Activated T-helper 1 cell treated with anti-CD3 and anti-CD28 coated beads, Interleukin-12 subunit alpha, Interleukin-12 subunit beta, Interleukin-2, Interleukin-4 antibody, amounts not matched to agents 30 ng/mL and 10 ng/mL and 1 ng/mL, durations not matched to agents 14 hours and 24 hours and 36 hours (primary cell): ENCODE measurements at regions not wholly inside any gene's neighbourhood (a gene's known extent, or its start where the extent isn't known, plus 50 kb on each side); places are given as distances from the start of the nearest gene placed in this dataset.
"Not testable (repeated sequence)": the region's sequence is repeated elsewhere in the genome, so short reads cannot be mapped to it uniquely, and the experiment has no call there.

Source experiments
- DNase-seq: peaks from one replicate; pipeline ENCODE4 v3.0.0; 2021; ENCODE audit warnings: low spot score
- H3K27ac Mint-ChIP-seq: one replicate; pipeline ENCODE4 v1.8.0; 2021; ENCODE audit warnings: mild to moderate bottlenecking, mixed read lengths
- H3K27me3 Mint-ChIP-seq: one replicate; pipeline ENCODE4 v1.8.0; 2022; ENCODE audit warnings: mild to moderate bottlenecking, moderate library complexity, mixed read lengths; ENCODE audit not compliant: insufficient read depth
- H3K36me3 Mint-ChIP-seq: one replicate; pipeline ENCODE4 v1.8.0; 2021; ENCODE audit warnings: low read depth, mixed read lengths
- H3K4me1 Mint-ChIP-seq: one replicate; pipeline ENCODE4 v1.8.0; 2021; ENCODE audit warnings: low read depth, mixed read lengths
- H3K4me3 Mint-ChIP-seq: one replicate; pipeline ENCODE4 v1.8.0; 2021; ENCODE audit warnings: mild to moderate bottlenecking, moderate library complexity, mixed read lengths
- H3K9me3 Mint-ChIP-seq: one replicate; pipeline ENCODE4 v1.8.0; 2021; ENCODE audit warnings: mixed read lengths
- intact Hi-C: fragments of 100-400 bp; cut with micrococcal nuclease; formaldehyde crosslinking; loops from one replicate; pipeline ENCODE4 v1.15.1; 2024

DNA sequence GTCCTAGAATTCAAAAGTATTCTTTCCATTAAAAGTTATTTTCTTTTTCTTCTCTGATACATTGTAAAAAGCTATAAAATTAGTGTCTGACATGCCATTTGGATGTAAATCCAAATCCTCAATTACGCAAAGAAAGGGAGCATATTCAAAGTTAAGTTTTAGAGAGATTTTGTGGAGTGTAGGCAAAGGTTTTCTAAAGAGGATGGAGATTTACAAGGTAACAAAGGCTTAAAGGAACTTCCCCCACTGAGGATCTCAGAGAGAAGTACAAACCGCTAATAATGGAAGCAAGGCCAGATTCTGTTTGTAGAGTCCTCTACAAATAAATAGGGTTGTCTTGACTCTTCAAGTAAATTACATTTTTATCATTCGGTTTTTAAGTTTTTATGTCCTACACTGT is 91.0 kb upstream of the MAPK10 start:
- DNase-seq, result no peak
- Mint-ChIP-seq H3K27ac (no peak overlapping the region), H3K36me3 (no peaks in the 10 kb centered on the region), H3K27me3 (peaks cover 7% of the 10 kb centered on the region), H3K4me3 (no peak overlapping the region), H3K4me1 (no peaks in the 10 kb centered on the region), H3K9me3 (no peaks in the 10 kb centered on the region)
- intact Hi-C loops, result no loop called here

DNA sequence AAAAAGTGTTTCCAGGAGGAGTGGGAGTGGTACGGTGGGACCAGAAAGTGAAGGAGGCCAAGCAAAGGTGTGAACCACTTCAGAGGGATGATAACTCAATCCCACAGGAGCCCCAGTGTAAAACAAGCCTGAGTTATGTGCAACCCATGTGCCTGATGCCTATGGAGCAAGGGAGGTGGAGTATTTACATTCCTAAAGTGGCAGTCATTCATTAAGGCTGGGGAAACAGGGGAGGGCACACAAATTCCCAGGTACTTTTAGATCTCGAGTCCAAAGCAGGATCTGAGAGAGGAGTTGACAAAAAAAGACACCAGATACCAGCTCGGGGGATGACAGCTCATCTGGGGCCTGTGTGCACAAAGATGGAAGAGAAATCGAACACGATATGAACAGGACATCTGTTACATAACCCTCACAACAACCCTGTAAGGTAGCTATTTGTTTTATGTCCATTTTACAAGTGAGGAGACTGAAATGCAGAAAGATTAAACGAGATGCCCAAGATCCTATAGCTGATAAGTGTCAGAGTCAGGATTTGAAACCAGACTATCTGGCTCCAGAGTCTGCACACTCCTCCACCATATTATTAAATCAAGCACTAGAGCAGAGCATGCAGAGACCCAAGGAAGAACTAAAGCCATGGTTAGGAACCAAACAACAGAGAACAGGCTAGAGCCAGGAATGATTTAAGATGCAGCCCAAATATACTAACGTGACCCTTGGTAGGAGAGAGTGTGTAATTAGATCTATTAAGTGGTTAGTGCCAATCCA is 91.9 kb upstream of the MAPK10 start:
- Mint-ChIP-seq H3K9me3 (no peaks in the 10 kb centered on the region), H3K27ac (no peak overlapping the region), H3K4me3 (no peak overlapping the region), H3K36me3 (no peaks in the 10 kb centered on the region), H3K27me3 (peaks cover 7% of the 10 kb centered on the region), H3K4me1 (no peaks in the 10 kb centered on the region)
- intact Hi-C loops, result no loop called here
- no peak for DNase-seq

DNA sequence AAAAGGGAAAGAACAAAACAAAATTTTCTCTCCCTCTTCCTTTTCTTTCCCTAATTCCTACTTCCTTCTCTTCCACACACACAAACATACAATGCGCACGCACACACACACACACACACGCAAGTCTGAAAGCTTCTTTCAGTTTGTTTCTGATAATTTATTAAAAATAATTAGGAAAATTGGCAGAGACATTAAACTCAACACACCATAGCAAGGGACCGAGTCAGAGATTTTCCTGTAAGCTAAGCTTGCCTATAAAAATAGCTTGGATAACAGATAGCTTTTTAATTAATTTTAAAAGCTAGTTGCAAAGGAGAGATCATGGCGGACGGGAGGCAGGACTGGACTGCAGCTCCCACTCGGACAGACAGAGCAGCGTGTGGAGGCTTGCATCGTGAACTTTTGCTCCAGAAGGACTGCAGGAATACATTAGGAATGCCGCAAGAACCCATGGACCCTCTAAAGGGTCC is 92.6 kb upstream of the MAPK10 start:
- Mint-ChIP-seq H3K27ac (no peak overlapping the region), H3K4me1 (no peaks in the 10 kb centered on the region), H3K27me3 (peaks cover 7% of the 10 kb centered on the region), H3K36me3 (no peaks in the 10 kb centered on the region), H3K9me3 (no peaks in the 10 kb centered on the region), H3K4me3 (no peak overlapping the region)
- DNase-seq, result no peak
- intact Hi-C loops, result no loop called here

DNA sequence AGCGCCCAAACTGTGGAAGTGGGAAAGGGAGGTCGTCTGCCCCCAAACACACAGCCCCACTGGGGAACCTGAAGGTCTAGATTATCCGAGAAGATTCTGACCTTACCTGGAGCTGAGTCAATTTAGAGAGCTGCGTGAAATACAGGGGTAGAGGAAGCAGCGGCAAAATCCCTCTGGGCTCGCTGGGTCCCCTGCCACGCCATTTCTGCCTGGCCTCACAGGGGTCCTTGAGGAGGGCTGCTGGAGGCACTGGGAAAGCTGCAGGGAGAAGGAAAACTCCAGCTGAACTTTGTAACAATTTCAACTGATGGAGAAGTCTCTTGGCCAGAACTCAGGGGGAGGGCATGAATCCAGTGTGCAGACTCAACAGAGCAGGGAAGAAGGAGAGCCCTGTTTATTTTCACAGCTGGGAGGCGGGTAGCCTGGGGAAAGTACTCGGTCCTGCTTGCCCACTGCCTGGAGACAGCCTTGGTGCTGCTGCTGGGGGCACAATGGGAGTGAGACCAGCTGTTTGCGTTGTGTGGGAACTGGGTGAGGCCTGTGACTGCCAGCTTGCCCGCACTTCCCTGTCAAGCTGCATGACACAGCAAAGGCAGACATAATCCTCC is 93.2 kb upstream of the MAPK10 start:
- peaks cover 7% of the 10 kb centered on the region for H3K27me3 Mint-ChIP-seq
- intact Hi-C loops, result no loop called here
- no peaks in the 10 kb centered on the region for H3K4me1 Mint-ChIP-seq
- DNase-seq, result no peak
- H3K36me3 Mint-ChIP-seq, result no peaks in the 10 kb centered on the region
- no peak overlapping the region for H3K4me3 Mint-ChIP-seq
- no peaks in the 10 kb centered on the region for H3K9me3 Mint-ChIP-seq
- no peak overlapping the region for H3K27ac Mint-ChIP-seq

DNA sequence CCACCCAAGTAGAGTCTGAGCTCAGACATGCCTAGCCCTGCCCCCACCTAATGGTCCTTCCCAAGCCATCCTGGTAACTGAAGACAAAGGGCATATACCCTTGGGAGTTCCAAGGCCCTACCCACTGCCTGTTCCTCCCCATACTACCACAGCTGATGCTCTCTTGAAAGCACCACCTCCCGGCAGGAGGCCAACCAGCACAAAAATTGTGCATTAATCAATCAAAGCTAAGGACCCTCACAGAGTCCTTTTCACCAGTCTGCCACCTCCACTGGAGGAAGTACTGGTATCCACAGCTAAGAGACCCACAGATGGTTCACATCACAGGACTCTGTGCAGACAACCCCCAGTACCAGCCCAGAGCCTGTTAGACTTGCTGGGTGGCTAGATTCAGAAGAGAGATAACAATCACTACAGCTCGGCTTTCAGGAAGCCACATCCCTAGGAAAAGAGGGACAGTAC is 93.8 kb upstream of the MAPK10 start:
- intact Hi-C loops, result loop anchor here (1.0 kb wide), 1 partner anchor 47 kb away; no protein-coding TSS in a partner anchor
- not testable (repeated sequence) for H3K9me3 Mint-ChIP-seq, DNase-seq, H3K4me1 Mint-ChIP-seq, H3K27me3 Mint-ChIP-seq, H3K27ac Mint-ChIP-seq, H3K36me3 Mint-ChIP-seq, H3K4me3 Mint-ChIP-seq

DNA sequence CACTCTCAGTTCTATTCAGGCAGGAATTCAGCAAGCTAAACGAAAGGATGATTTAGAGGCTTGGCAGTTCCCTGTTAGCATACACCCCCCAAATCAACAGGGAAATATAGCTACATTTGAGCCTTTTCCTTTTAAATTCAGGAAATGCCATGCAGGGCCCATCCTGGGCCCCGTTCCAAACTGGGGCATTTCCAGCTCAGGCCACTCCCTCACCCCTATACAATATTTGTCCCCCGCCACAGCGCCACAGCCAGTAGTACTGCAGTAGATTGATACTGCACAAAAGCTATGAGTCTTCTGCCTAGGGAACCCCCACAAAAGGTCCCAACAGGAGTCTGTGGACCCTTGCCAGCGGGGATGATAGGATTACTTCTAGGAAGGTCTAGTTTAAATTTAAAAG is 102.0 kb upstream of the MAPK10 start:
- Mint-ChIP-seq H3K36me3 (no peaks in the 10 kb centered on the region), H3K9me3 (peaks cover 3% of the 10 kb centered on the region)

DNA sequence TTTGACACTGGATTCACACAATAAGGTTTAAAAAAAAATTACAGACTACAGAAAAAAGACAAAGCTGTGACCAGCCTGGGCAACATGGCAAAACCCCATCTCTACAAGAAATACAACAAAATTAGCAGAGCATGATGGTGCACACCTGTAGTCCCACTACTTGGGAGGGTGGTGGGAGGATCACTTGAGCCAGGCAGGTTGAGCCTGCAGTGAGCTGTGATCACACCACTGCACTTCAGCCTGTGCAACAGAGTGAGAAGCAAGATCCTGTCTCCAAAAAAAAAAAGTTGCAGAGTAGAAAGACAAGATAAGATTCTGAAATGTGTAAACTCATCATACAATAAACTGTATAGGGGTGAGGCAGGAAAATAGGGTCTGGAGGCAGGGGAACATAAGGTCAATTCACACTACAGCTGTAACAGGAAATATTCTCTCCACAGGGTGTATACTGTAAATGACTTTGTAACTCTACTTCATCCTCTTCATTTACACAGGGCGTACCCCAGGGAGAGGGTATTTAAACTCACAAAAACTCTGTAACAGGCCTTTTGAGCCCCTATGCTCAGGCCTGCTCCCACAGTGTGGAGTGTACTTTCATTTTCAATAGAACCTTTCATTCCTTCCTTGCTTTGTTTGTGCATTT is 112.6 kb upstream of the MAPK10 start:
- no peak for DNase-seq
- peaks cover 9% of the 10 kb centered on the region for H3K27me3 Mint-ChIP-seq
- H3K27ac Mint-ChIP-seq, result no peak overlapping the region
- H3K4me1 Mint-ChIP-seq, result no peaks in the 10 kb centered on the region
- H3K36me3 Mint-ChIP-seq, result no peaks in the 10 kb centered on the region
- no peaks in the 10 kb centered on the region for H3K9me3 Mint-ChIP-seq
- intact Hi-C loops, result no loop called here
- H3K4me3 Mint-ChIP-seq, result no peak overlapping the region

More for the DNA sequence above, 102.0 kb upstream of the MAPK10 start:
- Mint-ChIP-seq H3K4me3 (no peak overlapping the region), H3K27me3 (no peaks in the 10 kb centered on the region), H3K27ac (no peak overlapping the region), H3K4me1 (no peaks in the 10 kb centered on the region)
- DNase-seq, result no peak
- intact Hi-C loops, result no loop called here

DNA sequence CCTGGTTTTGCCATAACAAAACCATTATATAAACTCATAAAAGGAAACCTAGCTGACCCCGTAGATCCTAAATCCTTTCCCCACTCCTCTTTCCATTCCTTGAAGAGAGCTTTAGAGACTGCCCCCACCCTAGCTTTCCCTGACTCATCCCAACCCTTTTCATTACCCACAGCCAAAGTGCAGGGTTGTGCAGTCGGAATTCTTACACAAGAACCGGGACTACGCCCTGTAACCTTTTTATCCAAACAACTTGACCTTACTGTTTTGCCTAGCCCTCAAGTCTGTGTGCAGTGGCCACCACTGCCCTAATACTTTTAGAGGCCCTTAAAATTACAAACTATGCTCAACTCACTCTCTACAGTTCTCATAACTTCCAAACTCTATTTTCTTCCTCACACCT is 116.0 kb upstream of the PTPN13 start:
- intact Hi-C loops, result not testable (repeated sequence)

DNA sequence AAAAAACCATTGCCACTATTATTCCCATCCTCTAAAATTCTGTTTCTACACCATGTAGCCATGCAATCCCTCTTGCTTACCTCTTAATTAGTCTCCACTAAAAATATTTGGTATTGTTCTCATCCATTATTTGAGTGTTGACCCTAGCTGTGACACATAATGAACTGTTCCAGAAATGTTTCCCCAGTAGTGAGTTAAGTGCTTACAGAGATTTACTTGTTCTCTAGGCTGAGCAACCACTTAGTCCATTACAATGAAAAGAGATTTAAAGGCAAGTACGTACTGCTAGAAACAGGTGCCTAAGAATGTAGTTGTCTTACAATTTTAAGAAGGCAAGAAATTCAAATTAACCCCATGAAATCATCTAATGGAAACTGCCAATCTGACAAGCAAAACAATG is 112.7 kb upstream of the PTPN13 start:
- Mint-ChIP-seq H3K4me1 (peaks cover 10% of the 10 kb centered on the region), H3K27me3 (peaks cover 12% of the 10 kb centered on the region), H3K27ac (no peak overlapping the region), H3K4me3 (no peak overlapping the region), H3K36me3 (no peaks in the 10 kb centered on the region), H3K9me3 (no peaks in the 10 kb centered on the region)
- no peak for DNase-seq
- intact Hi-C loops, result no loop called here

More for the DNA sequence above, 116.0 kb upstream of the PTPN13 start:
- not testable (repeated sequence) for H3K27ac Mint-ChIP-seq, H3K9me3 Mint-ChIP-seq, H3K36me3 Mint-ChIP-seq, H3K4me3 Mint-ChIP-seq, DNase-seq, H3K4me1 Mint-ChIP-seq
- H3K27me3 Mint-ChIP-seq, result peaks cover 10% of the 10 kb centered on the region

DNA sequence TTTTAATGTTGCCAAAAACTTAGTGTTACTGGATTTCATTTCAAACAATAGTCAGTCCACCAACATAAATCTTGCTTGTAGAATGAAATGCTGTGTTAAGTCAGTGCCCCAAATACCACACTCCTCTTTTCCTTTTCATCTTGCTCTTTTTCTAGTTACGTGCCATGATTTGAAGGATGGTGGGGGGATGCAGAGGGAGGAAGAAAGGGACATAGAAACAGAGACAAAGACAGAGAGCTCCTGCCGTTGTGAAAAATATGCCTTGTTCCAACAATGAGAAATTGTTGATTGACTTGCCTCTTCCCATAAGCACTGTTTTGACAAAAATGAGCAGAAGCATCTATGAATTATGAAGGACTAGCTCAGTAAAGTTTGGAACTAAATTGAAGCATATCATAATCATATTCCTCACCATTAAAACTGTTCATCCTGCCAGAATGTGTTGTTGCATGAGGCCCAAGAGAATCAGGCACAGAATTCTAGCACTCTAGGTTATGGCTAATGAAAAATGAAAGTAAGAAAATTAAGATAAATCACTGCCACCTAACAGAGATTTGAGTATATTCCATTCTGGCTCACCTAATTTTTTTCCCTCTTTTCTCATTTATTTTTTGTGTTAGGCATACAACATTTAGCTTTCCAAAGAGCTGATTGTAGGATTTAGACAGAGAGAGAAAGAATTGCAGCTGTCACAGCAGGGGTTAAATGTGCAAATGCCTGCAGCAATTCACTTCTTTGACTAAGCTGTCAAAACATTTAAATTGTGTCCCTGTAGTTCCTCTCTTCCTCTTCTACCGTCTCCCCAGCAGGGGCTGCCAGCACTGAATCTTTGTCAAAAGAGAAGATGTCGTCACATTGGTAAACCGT is 111.6 kb upstream of the PTPN13 start:
- Mint-ChIP-seq H3K9me3 (no peaks in the 10 kb centered on the region), H3K4me3 (no peak overlapping the region), H3K27me3 (peaks cover 12% of the 10 kb centered on the region), H3K27ac (no peak overlapping the region), H3K36me3 (no peaks in the 10 kb centered on the region), H3K4me1 (peaks cover 10% of the 10 kb centered on the region)
- intact Hi-C loops, result no loop called here
- DNase-seq, result no peak

DNA sequence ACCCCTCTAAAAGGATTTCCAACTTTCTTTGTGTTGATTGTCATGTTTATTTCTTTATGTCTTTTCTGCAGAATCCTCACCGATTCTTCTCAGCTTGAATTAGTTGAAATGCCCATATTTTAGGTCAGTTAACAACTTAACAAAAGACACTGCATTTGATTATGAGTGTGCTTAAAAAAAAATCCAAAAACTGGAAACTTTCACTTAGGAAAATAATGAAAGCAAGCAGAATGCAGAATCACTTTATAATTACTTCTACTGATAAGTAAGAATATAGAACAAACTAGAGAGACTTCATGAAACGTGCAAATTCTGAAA is 111.0 kb upstream of the PTPN13 start:
- peaks cover 10% of the 10 kb centered on the region for H3K4me1 Mint-ChIP-seq
- no peak for DNase-seq
- peaks cover 12% of the 10 kb centered on the region for H3K27me3 Mint-ChIP-seq
- intact Hi-C loops, result no loop called here
- H3K36me3 Mint-ChIP-seq, result no peaks in the 10 kb centered on the region
- H3K27ac Mint-ChIP-seq, result no peak overlapping the region
- H3K4me3 Mint-ChIP-seq, result no peak overlapping the region
- no peaks in the 10 kb centered on the region for H3K9me3 Mint-ChIP-seq

DNA sequence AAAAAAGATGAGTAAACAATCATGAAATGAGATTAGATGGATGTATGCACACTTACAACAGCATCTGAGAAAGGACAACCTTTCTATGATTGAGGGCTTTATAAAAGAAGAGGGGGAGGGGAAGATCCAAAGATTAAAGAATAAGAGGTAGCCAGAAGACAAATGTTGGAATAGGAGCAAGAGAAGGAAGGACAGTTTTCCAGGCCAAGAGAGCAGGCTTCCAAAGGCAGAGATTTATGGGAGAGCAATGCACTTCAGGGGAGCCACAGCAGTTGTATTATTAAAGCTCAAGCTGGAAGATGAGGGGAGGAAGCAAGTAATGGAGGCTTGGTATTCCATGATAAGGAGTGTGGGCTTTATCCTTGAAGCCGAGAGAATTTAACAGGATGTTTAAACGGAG is 110.3 kb upstream of the PTPN13 start:
- Mint-ChIP-seq H3K9me3 (no peaks in the 10 kb centered on the region), H3K36me3 (no peaks in the 10 kb centered on the region), H3K4me1 (peaks cover 10% of the 10 kb centered on the region), H3K27ac (no peak overlapping the region), H3K27me3 (peaks cover 12% of the 10 kb centered on the region), H3K4me3 (no peak overlapping the region)
- DNase-seq, result no peak
- intact Hi-C loops, result no loop called here
